DMS 273 (cell line): ENCODE measurements at regions not wholly inside any gene's neighbourhood (a gene's known extent, or its start where the extent isn't known, plus 50 kb on each side); places are given as distances from the start of the nearest gene placed in this dataset.
"Not testable (repeated sequence)": the region's sequence is repeated elsewhere in the genome, so short reads cannot be mapped to it uniquely, and the experiment has no call there.

Source experiments
- DNase-seq: peaks from one replicate; lab custom pipeline; 2025; ENCODE audit not compliant: unreplicated experiment; lab: John Stamatoyannopoulos, UW

- DNase-seq: no peak
Observed at GRCh38 chr13:55613429-55614187, 1527.1 kb upstream of the PRR20A start.

DNA sequence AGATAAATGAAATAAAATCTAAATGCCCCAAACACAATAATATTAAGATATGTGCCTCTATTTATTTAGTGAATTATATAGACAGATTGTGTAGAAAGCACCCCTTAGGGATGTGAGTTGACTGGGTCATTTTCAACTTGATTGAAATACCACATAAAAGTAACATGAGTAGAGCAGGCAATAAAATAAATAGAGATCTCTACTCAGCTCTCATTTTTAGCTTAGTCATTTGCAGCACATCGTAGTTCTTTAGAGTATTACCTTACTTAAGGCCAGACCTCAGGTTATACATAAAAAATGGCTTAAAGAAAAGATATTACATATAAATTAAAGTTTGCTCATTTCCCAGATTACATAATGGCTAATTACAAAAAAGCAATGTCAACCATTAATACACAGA is 1525.6 kb upstream of the PRR20A start:
- DNase-seq: no peak

GRCh38 chr13:55617241-55617640 is 1523.5 kb upstream of the PRR20A start:
- no peak for DNase-seq

DNA sequence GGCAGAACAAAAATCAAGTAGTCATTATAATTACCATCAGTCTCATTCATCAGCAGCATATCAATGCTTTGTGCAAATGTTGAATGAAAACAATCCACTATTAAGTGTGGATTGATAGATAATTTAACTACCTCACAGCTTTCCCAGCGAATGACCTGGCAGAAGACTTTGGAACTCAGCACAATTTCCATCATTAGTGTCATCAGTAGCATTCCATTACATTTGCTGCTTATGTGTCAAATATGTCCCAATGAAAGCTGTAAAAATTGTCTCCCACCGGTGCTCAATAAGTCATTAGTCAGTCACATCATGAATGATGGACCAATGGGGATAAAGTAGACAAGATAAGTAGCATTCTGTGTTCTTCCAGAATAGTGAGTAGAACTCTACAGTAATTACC is 1513.5 kb upstream of the PRR20A start:
- no peak for DNase-seq

DNA sequence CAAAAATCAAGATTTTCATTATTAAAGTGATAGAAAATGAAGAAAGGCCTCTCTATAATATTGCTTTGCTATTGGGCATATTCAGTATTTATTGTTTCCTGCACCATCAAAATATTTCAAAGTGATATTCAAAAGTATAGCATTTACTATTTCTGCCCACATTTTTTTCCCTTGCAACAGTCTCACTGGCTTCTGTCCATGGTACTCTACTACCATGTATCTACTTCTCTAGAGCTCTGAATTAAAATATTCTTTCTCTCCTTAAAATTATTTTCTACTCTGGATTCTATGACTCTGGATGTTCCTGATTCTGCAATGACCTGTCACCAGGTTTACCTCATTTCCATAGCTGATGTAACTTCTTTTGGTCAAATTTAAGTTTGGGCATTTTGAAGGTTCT is 1508.3 kb upstream of the PRR20A start:
- no peak for DNase-seq

DNA sequence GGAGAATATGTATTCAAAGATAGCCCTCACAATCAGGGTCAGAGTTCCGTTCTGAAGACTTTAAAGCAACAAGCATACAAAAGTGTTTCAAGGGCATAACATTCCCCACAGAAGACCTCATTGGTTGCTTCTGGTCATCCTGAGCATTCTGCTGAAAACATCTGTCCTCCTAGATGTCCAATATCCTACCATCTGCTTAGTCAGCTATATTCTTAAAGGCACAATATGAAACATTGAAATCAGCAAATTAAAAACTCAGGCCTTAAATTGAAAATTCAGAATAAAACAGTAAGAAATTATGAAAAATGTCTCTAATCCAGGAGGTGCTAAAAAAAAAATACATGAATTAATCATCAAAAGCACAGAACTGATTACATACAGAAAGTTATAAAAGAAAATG is 1491.2 kb upstream of the PRR20A start:
- DNase-seq: no peak

DNA sequence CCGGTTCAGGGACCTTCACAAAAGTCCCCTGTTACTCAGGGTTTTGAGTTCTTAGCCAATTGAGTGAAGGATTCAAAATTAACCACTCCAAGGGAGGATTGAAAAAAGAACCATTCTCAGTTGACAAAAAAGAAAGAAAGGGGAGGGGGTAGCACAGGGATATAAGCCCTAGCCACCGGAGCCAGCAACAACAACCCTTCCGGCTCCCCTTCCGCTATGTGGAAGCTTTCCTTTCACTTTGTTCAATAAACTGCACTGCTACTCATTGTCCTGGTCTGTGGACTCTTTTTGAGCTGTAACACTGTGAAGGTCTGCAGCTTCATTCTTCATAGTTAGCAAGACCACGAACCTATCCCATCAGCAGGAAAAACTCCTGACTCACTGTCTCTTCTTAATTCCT is 1488.1 kb upstream of the PRR20A start:
- DNase-seq: no peak

GRCh38 chr13:55653497-55653896 is 1487.2 kb upstream of the PRR20A start:
- no peak for DNase-seq

GRCh38 chr13:55654243-55654642 is 1486.5 kb upstream of the PRR20A start:
- DNase-seq: no peak

DNA sequence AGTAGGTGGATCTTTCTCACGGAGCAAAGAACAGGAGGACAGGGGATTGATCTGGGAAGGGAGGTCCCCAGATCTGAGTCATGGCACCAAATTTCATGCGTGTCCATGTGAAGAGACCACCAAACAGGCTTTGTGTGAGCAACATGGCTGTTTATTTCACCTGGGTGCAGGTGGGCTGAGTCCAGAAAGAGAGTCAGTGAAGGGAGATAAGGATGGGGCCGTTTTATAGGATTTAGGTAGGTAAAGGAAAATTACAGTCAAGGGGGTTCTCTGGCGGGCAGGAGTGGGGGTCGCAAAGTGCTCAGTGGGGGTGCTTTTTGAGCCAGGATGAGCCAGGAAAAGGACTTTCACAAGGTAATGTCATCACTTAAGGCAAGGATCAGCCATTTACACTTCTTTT is 1480.5 kb upstream of the PRR20A start:
- DNase-seq: not testable (repeated sequence)

- no peak for DNase-seq
Observed at GRCh38 chr13:55660851-55661250, 1479.9 kb upstream of the PRR20A start.

GRCh38 chr13:55661505-55661904 is 1479.2 kb upstream of the PRR20A start:
- no peak for DNase-seq

GRCh38 chr13:55664178-55664577 is 1476.5 kb upstream of the PRR20A start:
- DNase-seq: no peak

GRCh38 chr13:55669051-55669450 is 1471.7 kb upstream of the PRR20A start:
- DNase-seq: no peak

DNA sequence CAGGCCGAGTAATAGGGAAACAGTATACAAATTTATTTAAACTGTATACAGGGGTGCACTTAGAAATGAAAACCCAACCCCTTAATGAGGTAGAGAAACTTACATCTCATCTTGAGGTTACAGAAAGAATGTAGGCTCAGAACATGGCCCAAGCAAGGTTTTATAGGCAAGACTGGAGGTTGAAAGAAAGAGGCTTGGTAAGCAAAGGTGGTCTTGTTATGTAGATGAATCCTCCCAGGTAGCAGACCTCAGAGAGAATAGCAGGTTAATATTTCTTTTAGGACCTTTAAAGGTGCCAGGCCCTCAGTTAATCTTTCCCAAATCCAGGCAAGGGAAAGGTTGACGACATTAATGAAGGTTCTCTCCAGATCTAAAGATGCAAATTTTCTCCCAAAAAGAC is 1466.8 kb upstream of the PRR20A start:
- no peak for DNase-seq

DNA sequence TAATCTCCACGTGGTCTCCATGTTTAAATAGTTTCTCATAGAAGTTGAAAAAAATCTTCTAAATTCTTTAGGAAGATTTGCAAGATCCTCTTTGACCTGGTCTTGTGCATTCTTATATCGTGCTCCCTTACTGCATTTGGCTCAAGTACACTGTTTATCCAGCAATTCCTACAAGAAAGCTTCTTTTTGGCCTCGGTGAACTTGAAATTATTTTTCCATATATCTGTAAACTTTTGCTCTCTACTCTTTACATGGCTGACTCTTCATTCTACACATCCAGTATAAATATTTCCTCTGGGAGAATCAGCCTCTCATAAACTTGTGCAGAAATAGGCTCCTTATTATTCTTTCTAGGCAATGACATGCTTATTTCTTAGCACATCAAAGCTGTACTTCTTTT is 1457.9 kb upstream of the PRR20A start:
- DNase-seq: no peak

DNA sequence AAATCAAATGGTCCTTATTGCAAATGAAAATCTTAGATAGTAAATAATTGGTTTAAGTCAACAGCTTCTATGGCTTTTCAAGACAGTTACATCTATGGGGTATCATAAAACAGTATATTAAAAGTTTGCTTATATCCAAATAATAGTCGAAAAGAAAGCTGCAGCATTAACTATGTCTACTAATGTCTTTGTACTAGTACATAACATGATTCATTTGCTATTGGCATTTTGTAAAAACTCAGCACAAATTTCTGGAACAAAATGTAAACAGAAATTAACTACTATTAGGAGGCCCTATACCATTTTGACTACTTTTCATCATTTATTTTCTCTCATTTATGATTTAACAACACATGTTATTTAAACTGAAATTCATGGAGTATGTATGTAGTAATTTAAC is 1435.2 kb upstream of the PRR20A start:
- DNase-seq: no peak

DNA sequence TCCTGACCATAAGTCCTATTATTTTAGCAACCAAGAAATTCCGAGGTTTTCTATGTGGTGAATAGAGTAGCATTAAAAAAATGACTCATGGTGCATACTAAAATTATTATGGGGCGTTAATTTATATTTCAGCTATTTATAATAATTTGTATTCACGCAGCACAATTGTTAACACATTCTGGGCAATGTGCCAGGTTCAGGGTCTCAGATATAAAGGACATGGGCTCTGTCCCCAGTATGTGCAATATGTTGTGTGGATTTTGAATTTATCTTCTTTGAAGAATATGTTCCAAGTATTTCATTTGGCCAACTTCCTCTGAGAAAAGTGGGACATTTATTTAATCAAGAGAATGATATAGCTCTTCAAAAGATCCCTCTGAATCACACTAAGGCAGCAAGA is 1434.7 kb upstream of the PRR20A start:
- peak; percentile 0 for DNase-seq

DNA sequence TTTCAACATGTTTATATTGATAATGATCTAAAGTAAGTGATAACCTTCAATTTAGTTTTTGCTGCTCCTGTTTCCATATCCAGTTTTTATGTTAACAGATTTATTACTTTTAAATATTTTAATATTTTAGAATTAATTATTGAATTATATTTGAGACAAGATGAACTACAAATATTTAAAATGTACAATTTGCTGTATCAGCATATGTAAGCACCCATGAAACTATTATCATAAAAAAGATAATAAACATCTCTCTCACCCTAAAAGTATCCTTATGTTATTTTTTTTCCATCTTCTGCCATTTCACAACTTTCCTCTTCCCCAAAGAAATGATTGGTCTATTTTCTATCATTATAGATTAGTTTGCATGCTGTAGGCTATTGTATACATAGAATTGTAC is 1426.6 kb upstream of the PRR20A start:
- no peak for DNase-seq

DNA sequence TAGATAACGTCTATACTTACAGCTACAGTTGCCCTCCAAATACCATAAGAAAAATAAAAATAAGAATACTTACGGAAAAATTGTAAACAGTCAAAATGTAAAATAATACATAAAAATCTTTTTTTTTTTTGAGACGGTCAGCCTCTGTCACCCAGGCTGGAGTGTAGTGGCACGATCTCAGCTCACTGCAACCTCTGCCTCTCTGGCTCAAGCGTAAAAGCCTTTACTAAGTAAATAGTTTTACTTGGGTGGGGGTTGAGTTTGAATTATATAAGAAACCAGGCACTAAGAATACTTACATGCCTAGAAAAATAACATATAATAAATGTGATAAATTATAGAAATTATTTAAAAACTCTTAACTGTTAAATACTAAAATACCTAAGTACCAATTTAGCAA is 1413.0 kb upstream of the PRR20A start:
- DNase-seq: no peak

- DNase-seq: no peak
Observed at GRCh38 chr13:55728247-55728646, 1412.5 kb upstream of the PRR20A start.

DNA sequence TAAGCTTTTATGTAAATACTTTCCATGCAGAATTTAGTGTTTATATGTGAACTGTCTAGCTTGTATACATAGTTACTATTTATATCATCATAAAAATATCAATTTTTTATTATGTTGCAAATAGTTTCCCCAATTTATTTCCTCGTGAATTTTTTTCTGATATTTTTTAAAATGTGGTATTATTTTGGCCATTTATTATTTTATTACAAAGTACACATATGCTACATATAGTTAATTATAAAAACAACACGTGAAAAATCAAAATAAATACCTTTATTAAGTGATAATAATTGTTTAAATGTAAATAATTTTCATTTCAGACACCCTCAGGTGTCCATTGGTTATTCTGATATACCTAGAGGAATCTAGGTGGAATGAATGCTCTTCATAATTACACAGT is 1394.9 kb upstream of the PRR20A start:
- no peak for DNase-seq

GRCh38 chr13:55761986-55762385 is 1378.7 kb upstream of the PRR20A start:
- DNase-seq: no peak
